Mesothelial cell of epicardium (in vitro differentiated cells): ENCODE measurements at regions not wholly inside any gene's neighbourhood (a gene's known extent, or its start where the extent isn't known, plus 50 kb on each side); places are given as distances from the start of the nearest gene placed in this dataset.

Experiments
- DNase-seq, 2 experiments: peaks; one replicate each; pipeline ENCODE4 v3.0.0; 2021; ENCODE audit warnings: low spot score in 2 of 2; ENCODE audit not compliant: unreplicated experiment in 2 of 2
- H3K27ac Mint-ChIP-seq: 2 replicates; pipeline ENCODE4 v1.8.0; 2021; ENCODE audit warnings: mixed read lengths
- H3K27me3 Mint-ChIP-seq: 2 replicates; pipeline ENCODE4 v1.8.0; 2021; ENCODE audit warnings: low read depth, mixed read lengths
- H3K36me3 Mint-ChIP-seq: 2 replicates; pipeline ENCODE4 v1.8.0; 2021; ENCODE audit warnings: mixed read lengths
- H3K4me1 Mint-ChIP-seq: 2 replicates; pipeline ENCODE4 v1.8.0; 2021; ENCODE audit warnings: mixed read lengths
- H3K4me3 Mint-ChIP-seq: 2 replicates; pipeline ENCODE4 v1.8.0; 2021; ENCODE audit warnings: mild to moderate bottlenecking, moderate library complexity, mixed read lengths
- H3K9me3 Mint-ChIP-seq: 2 replicates; pipeline ENCODE4 v1.8.0; 2021; ENCODE audit warnings: mixed read lengths
- TF ChIP-seq, protein P1 (sequence below): fragments of 200-600 bp; sonication (generic); IDR thresholded peaks from one replicate; pipeline ENCODE4 v1.5.0; 2021; ENCODE audit warnings: antibody characterized with exemption; ENCODE audit not compliant: unreplicated experiment

DNA sequence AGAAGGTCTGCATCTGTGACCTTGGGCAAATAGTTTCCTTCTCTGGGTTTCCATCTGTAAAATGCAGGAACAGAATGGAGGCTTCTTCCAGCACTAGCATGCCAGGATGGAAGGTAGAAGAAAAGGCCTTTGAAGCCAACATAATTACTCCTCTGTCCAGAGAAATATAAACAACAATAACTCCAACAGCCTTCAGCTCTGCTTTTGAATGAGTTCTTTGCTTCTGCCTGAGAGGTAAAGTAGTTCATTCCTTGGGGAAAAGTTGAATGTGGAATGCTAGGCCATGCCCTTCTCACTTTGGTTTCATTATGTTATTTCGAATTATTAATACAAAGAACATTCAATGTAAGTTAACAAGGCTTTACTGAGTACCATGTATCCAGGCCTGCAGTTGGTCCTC lies 61.2 kb upstream of the BLID start:
- Mint-ChIP-seq H3K27me3 (no peaks in the 10 kb centered on the region), H3K4me1 (peaks cover 17% of the 10 kb centered on the region), H3K9me3 (no peaks in the 10 kb centered on the region), H3K27ac (no peak overlapping the region), H3K36me3 (peaks cover 4% of the 10 kb centered on the region), H3K4me3 (no peak overlapping the region)
- TF ChIP-seq, protein P1, sequence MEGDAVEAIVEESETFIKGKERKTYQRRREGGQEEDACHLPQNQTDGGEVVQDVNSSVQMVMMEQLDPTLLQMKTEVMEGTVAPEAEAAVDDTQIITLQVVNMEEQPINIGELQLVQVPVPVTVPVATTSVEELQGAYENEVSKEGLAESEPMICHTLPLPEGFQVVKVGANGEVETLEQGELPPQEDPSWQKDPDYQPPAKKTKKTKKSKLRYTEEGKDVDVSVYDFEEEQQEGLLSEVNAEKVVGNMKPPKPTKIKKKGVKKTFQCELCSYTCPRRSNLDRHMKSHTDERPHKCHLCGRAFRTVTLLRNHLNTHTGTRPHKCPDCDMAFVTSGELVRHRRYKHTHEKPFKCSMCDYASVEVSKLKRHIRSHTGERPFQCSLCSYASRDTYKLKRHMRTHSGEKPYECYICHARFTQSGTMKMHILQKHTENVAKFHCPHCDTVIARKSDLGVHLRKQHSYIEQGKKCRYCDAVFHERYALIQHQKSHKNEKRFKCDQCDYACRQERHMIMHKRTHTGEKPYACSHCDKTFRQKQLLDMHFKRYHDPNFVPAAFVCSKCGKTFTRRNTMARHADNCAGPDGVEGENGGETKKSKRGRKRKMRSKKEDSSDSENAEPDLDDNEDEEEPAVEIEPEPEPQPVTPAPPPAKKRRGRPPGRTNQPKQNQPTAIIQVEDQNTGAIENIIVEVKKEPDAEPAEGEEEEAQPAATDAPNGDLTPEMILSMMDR: no peak
- DNase-seq: no peak

DNA sequence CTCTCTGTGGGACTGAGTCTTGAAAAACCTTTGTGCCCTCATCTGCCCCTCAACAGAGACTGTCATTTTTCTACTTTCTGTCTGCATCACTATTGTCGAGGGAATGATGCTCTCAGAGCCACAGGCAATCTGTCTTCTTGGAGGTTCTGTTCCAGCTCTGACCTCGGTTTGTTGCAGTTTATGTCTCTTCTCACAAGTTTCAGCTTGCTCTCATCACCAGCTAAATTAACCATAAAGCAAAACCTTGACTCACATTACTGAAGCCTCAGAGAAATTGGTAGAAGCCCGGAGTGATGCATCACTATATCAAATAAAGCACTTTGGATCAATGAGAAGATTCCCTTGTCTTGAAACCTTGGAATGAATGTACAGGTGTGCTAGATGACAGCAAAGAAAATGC lies 60.6 kb upstream of the BLID start:
- Mint-ChIP-seq H3K27me3 (no peaks in the 10 kb centered on the region), H3K4me1 (peaks cover 17% of the 10 kb centered on the region), H3K27ac (no peak overlapping the region), H3K9me3 (no peaks in the 10 kb centered on the region), H3K4me3 (no peak overlapping the region), H3K36me3 (peaks cover 4% of the 10 kb centered on the region)
- TF ChIP-seq, protein P1: no peak
- DNase-seq: no peak

DNA sequence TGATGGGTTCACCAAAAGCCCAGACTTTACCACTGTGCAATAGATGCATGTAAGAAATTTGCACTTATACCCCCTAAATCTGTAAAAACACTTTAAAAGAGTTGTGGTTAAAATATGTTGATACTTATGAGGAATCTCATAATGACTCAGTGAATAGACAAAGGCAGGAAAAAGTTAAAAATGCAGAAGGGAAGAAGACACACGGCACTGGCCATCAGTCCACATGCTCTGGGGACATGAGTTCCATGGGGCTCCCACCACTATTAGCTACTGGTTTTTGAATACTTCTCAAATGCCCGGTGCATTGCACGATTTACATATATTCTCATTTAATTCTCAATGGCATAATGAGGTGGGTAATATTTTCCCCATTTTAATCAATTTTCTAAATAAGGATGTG lies 59.3 kb upstream of the BLID start:
- Mint-ChIP-seq H3K27me3 (no peaks in the 10 kb centered on the region), H3K36me3 (peaks cover 8% of the 10 kb centered on the region), H3K4me1 (peaks cover 12% of the 10 kb centered on the region), H3K4me3 (no peak overlapping the region), H3K9me3 (no peaks in the 10 kb centered on the region), H3K27ac (no peak overlapping the region)
- TF ChIP-seq, protein P1: no peak
- DNase-seq: no peak

DNA sequence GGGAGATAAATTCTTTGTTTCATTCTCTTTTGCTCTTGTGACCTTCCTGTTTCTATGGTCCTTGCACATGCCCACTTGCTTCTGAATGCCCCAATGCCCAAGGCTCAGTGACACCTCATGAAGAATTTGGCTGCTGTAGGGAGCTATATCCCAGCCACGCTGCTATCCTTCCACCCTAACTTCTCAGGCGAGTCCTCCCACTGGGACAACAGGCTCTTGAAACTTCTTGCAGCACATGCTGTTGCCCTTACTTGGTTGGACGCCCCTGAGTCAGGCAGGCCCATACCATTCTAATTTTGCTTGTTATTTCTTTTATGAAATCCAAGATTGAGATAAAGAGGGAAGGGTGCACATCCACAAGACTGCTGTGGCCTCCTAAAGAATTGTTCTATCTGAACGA lies 57.6 kb upstream of the BLID start:
- no peak overlapping the region for H3K27ac Mint-ChIP-seq
- no peaks in the 10 kb centered on the region for H3K27me3 Mint-ChIP-seq
- peaks cover 2% of the 10 kb centered on the region for H3K4me1 Mint-ChIP-seq
- DNase-seq: no peak
- peaks cover 8% of the 10 kb centered on the region for H3K36me3 Mint-ChIP-seq
- H3K4me3 Mint-ChIP-seq: no peak overlapping the region
- TF ChIP-seq, protein P1: no peak
- H3K9me3 Mint-ChIP-seq: no peaks in the 10 kb centered on the region

DNA sequence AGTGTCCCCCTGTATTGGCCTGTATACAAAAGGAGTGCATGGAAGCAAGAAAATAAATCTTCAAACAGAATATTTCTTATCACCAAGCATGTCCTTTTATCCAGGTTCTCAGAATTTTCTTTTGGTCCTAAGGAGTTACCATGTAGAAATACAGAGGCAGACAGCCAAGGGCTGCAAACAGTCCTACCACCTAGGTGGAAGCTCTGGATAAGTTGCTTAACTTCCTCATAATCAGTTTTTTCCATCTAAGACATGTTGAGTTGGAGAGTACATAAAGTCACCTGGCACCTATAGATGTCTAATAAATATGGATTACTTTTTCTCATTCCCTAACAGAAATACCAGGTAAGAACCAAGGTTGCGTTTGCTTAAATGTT lies 57.0 kb upstream of the BLID start:
- Mint-ChIP-seq H3K27me3 (no peaks in the 10 kb centered on the region), H3K27ac (no peak overlapping the region), H3K9me3 (no peaks in the 10 kb centered on the region), H3K4me3 (no peak overlapping the region), H3K4me1 (peaks cover 4% of the 10 kb centered on the region), H3K36me3 (peaks cover 8% of the 10 kb centered on the region)
- no peak for DNase-seq
- TF ChIP-seq, protein P1: no peak
